ENCODE measurements at regions not wholly inside any gene's neighbourhood (a gene's known extent, or its start where the extent isn't known, plus 50 kb on each side); places are given as distances from the start of the nearest gene placed in this dataset.

GRCh38 chr5:23025629-23026233 lies 172.6 kb upstream of the CDH12 start:
- intact Hi-C loops (cut with micrococcal nuclease) = no loop called here

GRCh38 chr5:23024470-23024869 lies 171.3 kb upstream of the CDH12 start:
- DNase-seq = no peak
- no peak overlapping the region for H3K9ac ChIP-seq (ENCODE audit: low read length)
- H3K27me3 ChIP-seq (ENCODE audit: low read length) = no peaks in the 10 kb centered on the region
- H3K79me2 ChIP-seq (ENCODE audit: low read length) = no peaks in the 10 kb centered on the region
- no peak overlapping the region for H2AFZ ChIP-seq (ENCODE audit: low read length)
- no peaks in the 10 kb centered on the region for H3F3A ChIP-seq (ENCODE audit: low read length, unreplicated experiment)
- H3K4me2 ChIP-seq (ENCODE audit: low read length) = no peak overlapping the region
- ChIA-PET POLR2A (ENCODE audit: unreplicated experiment) (no interaction called here), CTCF (no interaction called here)
- H3K4me1 ChIP-seq (ENCODE audit: insufficient read depth, low read length) = no peaks in the 10 kb centered on the region
- H3K4me3 ChIP-seq (ENCODE audit: low read length) = no peak overlapping the region
- ATAC-seq = no peak
- no peaks in the 10 kb centered on the region for H4K20me1 ChIP-seq (ENCODE audit: low read length)
- peaks cover 4% of the 10 kb centered on the region; the same call in 1 of the 2 replicates for H3K9me3 ChIP-seq (ENCODE audit: low read length)
- no peak overlapping the region for H3K27ac ChIP-seq (ENCODE audit: low read length)
- no peaks in the 10 kb centered on the region for H3K9me2 ChIP-seq (replicated peaks; ENCODE audit: low read length)
- BruUV-seq (replicated peaks) = no TSS peak
- no peak for TF ChIP-seq CTCF (conservative IDR thresholded peaks at IDR 0.05; ENCODE audit: low read depth, low read length)
- TF ChIP-seq EZH2 (IDR thresholded peaks at IDR 0.05; ENCODE audit: low read length, unreplicated experiment) = no peak
- TF ChIP-seq EZH2phosphoT487 (IDR thresholded peaks at IDR 0.05; ENCODE audit: borderline replicate concordance, low read length) = no peak
- intact Hi-C loops (cut with micrococcal nuclease) = no loop called here
- no peaks in the 10 kb centered on the region for H3K36me3 ChIP-seq (ENCODE audit: low read depth, low read length)

More at GRCh38 chr5:23025629-23026233, 172.6 kb upstream of the CDH12 start:
- Histone ChIP-seq H2AFZ (ENCODE audit: low read length) (no peak overlapping the region), H3K9me3 (ENCODE audit: low read length) (peaks cover 4% of the 10 kb centered on the region; the same call in 1 of the 2 replicates), H3K9ac (ENCODE audit: low read length) (no peak overlapping the region), H3K27me3 (ENCODE audit: low read length) (no peaks in the 10 kb centered on the region), H3K4me1 (ENCODE audit: insufficient read depth, low read length) (no peaks in the 10 kb centered on the region), H3K9me2 (replicated peaks; ENCODE audit: low read length) (no peaks in the 10 kb centered on the region), H3K36me3 (ENCODE audit: low read depth, low read length) (no peaks in the 10 kb centered on the region), H3K4me3 (ENCODE audit: low read length) (no peak overlapping the region), H3F3A (ENCODE audit: low read length, unreplicated experiment) (no peaks in the 10 kb centered on the region), H3K27ac (ENCODE audit: low read length) (no peak overlapping the region), H3K4me2 (ENCODE audit: low read length) (no peak overlapping the region), H4K20me1 (ENCODE audit: low read length) (no peaks in the 10 kb centered on the region), H3K79me2 (ENCODE audit: low read length) (no peaks in the 10 kb centered on the region)
- no peak for DNase-seq
- ChIA-PET CTCF (no interaction called here), POLR2A (ENCODE audit: unreplicated experiment) (no interaction called here)
- TF ChIP-seq EZH2phosphoT487 (IDR thresholded peaks at IDR 0.05; ENCODE audit: borderline replicate concordance, low read length) (no peak), CTCF (conservative IDR thresholded peaks at IDR 0.05; ENCODE audit: low read depth, low read length) (no peak), EZH2 (IDR thresholded peaks at IDR 0.05; ENCODE audit: low read length, unreplicated experiment) (no peak)
- no peak for ATAC-seq
- BruUV-seq (replicated peaks) = no TSS peak

GRCh38 chr5:23014825-23015224 lies 161.7 kb upstream of the CDH12 start:
- Histone ChIP-seq H3K9me2 (replicated peaks; ENCODE audit: low read length) (no peaks in the 10 kb centered on the region), H3K4me2 (ENCODE audit: low read length) (no peak overlapping the region), H3K4me3 (ENCODE audit: low read length) (no peak overlapping the region), H3K4me1 (ENCODE audit: insufficient read depth, low read length) (no peaks in the 10 kb centered on the region), H3K79me2 (ENCODE audit: low read length) (no peaks in the 10 kb centered on the region), H3K9ac (ENCODE audit: low read length) (no peak overlapping the region), H3K27ac (ENCODE audit: low read length) (no peak overlapping the region), H2AFZ (ENCODE audit: low read length) (no peak overlapping the region), H3K9me3 (ENCODE audit: low read length) (no peaks in the 10 kb centered on the region), H3K36me3 (ENCODE audit: low read depth, low read length) (no peaks in the 10 kb centered on the region), H3F3A (ENCODE audit: low read length, unreplicated experiment) (no peaks in the 10 kb centered on the region), H3K27me3 (ENCODE audit: low read length) (no peaks in the 10 kb centered on the region), H4K20me1 (ENCODE audit: low read length) (no peaks in the 10 kb centered on the region)
- intact Hi-C loops (cut with micrococcal nuclease) = no loop called here
- BruUV-seq (replicated peaks) = no TSS peak
- no peak for ATAC-seq
- ChIA-PET POLR2A (ENCODE audit: unreplicated experiment) (no interaction called here), CTCF (no interaction called here)
- DNase-seq = no peak
- TF ChIP-seq EZH2 (IDR thresholded peaks at IDR 0.05; ENCODE audit: low read length, unreplicated experiment) (no peak), CTCF (conservative IDR thresholded peaks at IDR 0.05; ENCODE audit: low read depth, low read length) (no peak), EZH2phosphoT487 (IDR thresholded peaks at IDR 0.05; ENCODE audit: borderline replicate concordance, low read length) (no peak)

Measured in PC-3 (cell line).